Adrenal gland (tissue), 9 donors: ENCODE measurements at regions not wholly inside any gene's neighbourhood (a gene's known extent, or its start where the extent isn't known, plus 50 kb on each side); places are given as distances from the start of the nearest gene placed in this dataset.

ENCODE experiments used
- DNase-seq, 7 donors: peaks; one replicate each; pipeline ENCODE4 v3.0.0-alpha.2; 2019 to 2020
- H3K27ac ChIP-seq, 5 donors: fragments of 200-600 bp; sonication (generic) in 4 of 5; 1 replicate in 3 of 5; 2 replicates in 2 of 5; pipeline versions ENCODE4 v1.5.1 to v1.8.0; 2016 to 2020; ENCODE audit warnings: mild to moderate bottlenecking in 1 of 5
- H3K27me3 ChIP-seq: fragments of 200-600 bp; 2 replicates; pipeline ENCODE4 v1.8.0; 2021
- H3K36me3 ChIP-seq, 2 donors: fragments of 200-600 bp; replicated peaks in 1 of 2; 1 replicate in 1 of 2; 2 replicates in 1 of 2; pipeline versions ENCODE4 v1.5.1 to v1.8.0; 2018 to 2022
- H3K4me1 ChIP-seq, 2 donors: fragments of 200-600 bp; replicated peaks in 1 of 2; 1 replicate in 1 of 2; 2 replicates in 1 of 2; pipeline versions ENCODE4 v1.5.1 to v1.8.0; 2018 to 2021
- H3K4me3 ChIP-seq, 4 donors: fragments of 200-600 bp; sonication (generic) in 3 of 4; one replicate each; pipeline ENCODE4 v1.5.1; 2016 to 2018
- H3K9me3 ChIP-seq, 3 donors: fragments of 200-600 bp; sonication (generic) in 1 of 3; replicated peaks in 1 of 3; 1 replicate in 2 of 3; 2 replicates in 1 of 3; pipeline versions ENCODE4 v1.5.1 to v1.8.0; 2016 to 2021
- CTCF ChIP-seq, 6 experiments: fragments of 450-650 bp in 4 of 6; fragments of 200-600 bp in 2 of 6; sonication (generic) in 1 of 6; IDR thresholded peaks; 1 replicate in 5 of 6; 2 replicates in 1 of 6; pipeline versions ENCODE4 v1.5.1 to v1.8.0; 2016 to 2021; ENCODE audit warnings: antibody characterized with exemption in 6 of 6, mild to moderate bottlenecking in 2 of 6, moderate library complexity in 1 of 6
- POLR2A ChIP-seq, 2 donors: fragments of 450-650 bp; IDR thresholded peaks; one replicate each; pipeline ENCODE4 v1.6.1; 2017; ENCODE audit warnings: antibody characterized with exemption in 2 of 2, mild to moderate bottlenecking in 2 of 2, moderate library complexity in 1 of 2
- WGBS, 4 donors: extraction: QIAGEN DNeasy Blood & Tissue Kit in 2 of 4; methylation state at CpG; one replicate each; pipeline versions ENCODE4 v1.1.5 to v1.1.7; 2013 to 2017; 5-methylcytosine and 5-hydroxymethylcytosine counted together
- intact Hi-C, 2 donors: fragments of 100-400 bp; cut with DNase I; formaldehyde crosslinking; loops; one replicate each; pipeline versions ENCODE4 v1.14.1 to v1.15.0; 2022 to 2023
- donor health status: healthy with polysubstance abuse.
- donor health status: Bipolar disorder and iron deficiency.
- donor health status: DM: yes; HTN: yes; CAD: no.
- donor health status: DM: no; HTN: no; CAD: no.
- donor health status: DM: no; HTN: no; CAD: no.

GRCh38 chr17:5772720-5773119, 188.4 kb upstream of the NLRP1 start:
- Histone ChIP-seq H3K4me3 (no peak overlapping the region), H3K9me3 (no peaks in the 10 kb centered on the region), H3K36me3 (no peaks in the 10 kb centered on the region), H3K27ac (no peak overlapping the region), H3K27me3 (peaks cover 10% of the 10 kb centered on the region), H3K4me1 (no peaks in the 10 kb centered on the region)
- 68 to 83% (median 77%) methylated on average over 13 of the region's 13 CpGs for WGBS, 4 donors
- no peak for DNase-seq
- intact Hi-C loops, result no loop called here
- TF ChIP-seq CTCF (IDR thresholded peaks at IDR 0.05) (no peak), POLR2A (IDR thresholded peaks at IDR 0.05) (no peak)

- peaks cover 10% of the 10 kb centered on the region for H3K27me3 ChIP-seq
These were observed 189.6 kb upstream of the NLRP1 start for GRCh38 chr17:5773816-5774360.

DNA sequence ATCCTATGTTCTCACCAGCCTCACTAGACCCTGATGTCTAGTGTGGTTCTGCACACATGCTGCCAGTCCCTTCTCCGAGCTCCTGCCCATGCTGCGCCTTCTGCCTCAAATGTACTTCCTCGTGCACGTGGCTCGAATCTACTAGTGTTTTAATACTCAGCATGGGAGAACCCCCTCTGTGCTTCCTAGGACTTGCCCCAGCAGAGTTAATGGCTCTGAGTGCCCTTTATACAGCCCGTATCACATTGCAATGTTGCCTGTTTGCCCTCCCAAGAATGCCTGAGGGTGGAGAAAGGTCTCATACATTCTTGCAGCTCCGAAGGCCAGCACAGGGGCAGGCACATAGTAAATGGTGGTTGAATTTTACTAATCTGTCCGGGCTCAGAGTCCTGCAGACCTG, 190.8 kb upstream of the NLRP1 start:
- Histone ChIP-seq H3K27me3 (peaks cover 4% of the 10 kb centered on the region), H3K36me3 (no peaks in the 10 kb centered on the region), H3K4me1 (no peaks in the 10 kb centered on the region), H3K27ac (no peak overlapping the region), H3K4me3 (no peak overlapping the region), H3K9me3 (no peaks in the 10 kb centered on the region)
- intact Hi-C loops, result no loop called here
- DNase-seq, result no peak
- TF ChIP-seq POLR2A (IDR thresholded peaks at IDR 0.05) (no peak), CTCF (IDR thresholded peaks at IDR 0.05) (no peak)
- WGBS, 4 donors, result 70 to 74% (median 72%) methylated on average over 5 to 8 of the region's 8 CpGs

More at GRCh38 chr17:5773816-5774360, 189.6 kb upstream of the NLRP1 start:
- no peaks in the 10 kb centered on the region for H3K36me3 ChIP-seq
- H3K4me3 ChIP-seq, result no peak overlapping the region
- no peak for DNase-seq
- WGBS, 4 donors, result 69 to 71% (median 70%) methylated on average over 7 of the region's 7 CpGs
- H3K27ac ChIP-seq, result no peak overlapping the region
- no peaks in the 10 kb centered on the region for H3K4me1 ChIP-seq
- no peaks in the 10 kb centered on the region for H3K9me3 ChIP-seq
- intact Hi-C loops, result no loop called here
- TF ChIP-seq POLR2A (IDR thresholded peaks at IDR 0.05) (no peak), CTCF (IDR thresholded peaks at IDR 0.05) (no peak)

DNA sequence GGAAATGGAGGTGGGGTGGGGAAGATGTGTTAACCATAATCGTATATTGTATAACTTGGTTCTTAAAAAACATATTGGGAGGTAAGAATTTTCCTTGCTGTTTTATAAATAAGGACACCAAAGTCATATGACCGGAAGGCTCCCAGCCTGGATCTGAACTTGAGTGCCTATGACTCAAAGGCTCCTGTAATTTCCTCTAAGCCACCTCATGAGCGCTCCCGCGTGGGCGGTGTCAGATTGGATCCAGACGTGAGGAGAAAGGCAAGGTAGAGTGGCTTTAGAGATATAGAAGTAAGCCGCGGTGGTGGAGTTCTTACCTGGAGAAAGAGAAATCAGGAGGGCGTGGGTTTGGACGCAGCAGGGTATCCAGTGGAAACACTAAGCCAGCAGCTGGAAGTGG, 196.2 kb upstream of the NLRP1 start:
- Histone ChIP-seq H3K9me3 (no peaks in the 10 kb centered on the region), H3K36me3 (no peaks in the 10 kb centered on the region), H3K4me3 (no peak overlapping the region), H3K4me1 (no peaks in the 10 kb centered on the region), H3K27ac (no peak overlapping the region), H3K27me3 (no peaks in the 10 kb centered on the region)
- no peak for DNase-seq
- intact Hi-C loops, result no loop called here
- no peak for TF ChIP-seq CTCF (IDR thresholded peaks at IDR 0.05)
- no peak for TF ChIP-seq POLR2A (IDR thresholded peaks at IDR 0.05)
- 85 to 91% (median 86%) methylated on average over 11 of the region's 11 CpGs for WGBS, 4 donors
